ENCODE measurements at regions not wholly inside any gene's neighbourhood (a gene's known extent, or its start where the extent isn't known, plus 50 kb on each side); places are given as distances from the start of the nearest gene placed in this dataset.

DNA sequence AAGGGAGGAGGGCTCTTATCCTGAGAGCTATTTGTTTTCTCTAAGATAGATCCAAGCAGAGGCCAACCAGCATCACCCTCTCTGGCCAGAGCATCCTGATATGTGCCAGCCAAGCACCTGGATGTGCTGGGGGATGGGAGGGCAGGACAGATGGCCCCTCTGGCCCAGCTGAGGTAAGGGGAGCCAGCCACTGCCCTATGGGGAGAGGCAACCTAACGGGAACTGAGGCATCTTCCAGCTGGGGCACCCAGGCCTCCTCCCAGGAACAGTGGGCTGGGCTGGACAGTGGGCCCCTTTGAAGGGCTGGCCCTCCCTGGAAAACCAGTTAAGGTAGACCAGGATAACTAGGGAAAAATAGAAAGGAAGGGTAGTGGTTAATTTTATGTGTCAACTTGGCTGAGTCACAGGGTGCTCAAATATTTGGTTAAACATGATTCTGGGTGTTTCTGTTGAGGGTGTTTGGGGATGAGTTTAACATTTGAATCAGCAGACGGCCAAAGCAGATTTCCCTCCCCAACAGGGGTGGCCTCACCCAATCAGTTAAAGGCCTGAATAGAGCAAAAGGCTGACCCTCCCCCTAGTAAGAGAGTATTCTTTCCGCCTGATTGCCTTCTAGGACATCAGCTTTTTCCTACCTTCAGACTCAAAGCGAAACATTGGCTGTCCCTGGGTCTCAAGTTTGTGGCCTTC, 595.1 kb downstream of the BUD13 start:
- TF ChIP-seq, protein P1, sequence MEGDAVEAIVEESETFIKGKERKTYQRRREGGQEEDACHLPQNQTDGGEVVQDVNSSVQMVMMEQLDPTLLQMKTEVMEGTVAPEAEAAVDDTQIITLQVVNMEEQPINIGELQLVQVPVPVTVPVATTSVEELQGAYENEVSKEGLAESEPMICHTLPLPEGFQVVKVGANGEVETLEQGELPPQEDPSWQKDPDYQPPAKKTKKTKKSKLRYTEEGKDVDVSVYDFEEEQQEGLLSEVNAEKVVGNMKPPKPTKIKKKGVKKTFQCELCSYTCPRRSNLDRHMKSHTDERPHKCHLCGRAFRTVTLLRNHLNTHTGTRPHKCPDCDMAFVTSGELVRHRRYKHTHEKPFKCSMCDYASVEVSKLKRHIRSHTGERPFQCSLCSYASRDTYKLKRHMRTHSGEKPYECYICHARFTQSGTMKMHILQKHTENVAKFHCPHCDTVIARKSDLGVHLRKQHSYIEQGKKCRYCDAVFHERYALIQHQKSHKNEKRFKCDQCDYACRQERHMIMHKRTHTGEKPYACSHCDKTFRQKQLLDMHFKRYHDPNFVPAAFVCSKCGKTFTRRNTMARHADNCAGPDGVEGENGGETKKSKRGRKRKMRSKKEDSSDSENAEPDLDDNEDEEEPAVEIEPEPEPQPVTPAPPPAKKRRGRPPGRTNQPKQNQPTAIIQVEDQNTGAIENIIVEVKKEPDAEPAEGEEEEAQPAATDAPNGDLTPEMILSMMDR (IDR thresholded peaks at IDR 0.05): no peak
- TF ChIP-seq POLR2A (IDR thresholded peaks at IDR 0.05) (no peak), EP300 (IDR thresholded peaks at IDR 0.05) (no peak), POLR2AphosphoS5 (IDR thresholded peaks at IDR 0.05) (no peak)
